ENCODE measurements at regions not wholly inside any gene's neighbourhood (a gene's known extent, or its start where the extent isn't known, plus 50 kb on each side); places are given as distances from the start of the nearest gene placed in this dataset.

- DNase-seq (ENCODE audit: extremely low read depth, low read depth) = no peak
- TF ChIP-seq, protein P1, sequence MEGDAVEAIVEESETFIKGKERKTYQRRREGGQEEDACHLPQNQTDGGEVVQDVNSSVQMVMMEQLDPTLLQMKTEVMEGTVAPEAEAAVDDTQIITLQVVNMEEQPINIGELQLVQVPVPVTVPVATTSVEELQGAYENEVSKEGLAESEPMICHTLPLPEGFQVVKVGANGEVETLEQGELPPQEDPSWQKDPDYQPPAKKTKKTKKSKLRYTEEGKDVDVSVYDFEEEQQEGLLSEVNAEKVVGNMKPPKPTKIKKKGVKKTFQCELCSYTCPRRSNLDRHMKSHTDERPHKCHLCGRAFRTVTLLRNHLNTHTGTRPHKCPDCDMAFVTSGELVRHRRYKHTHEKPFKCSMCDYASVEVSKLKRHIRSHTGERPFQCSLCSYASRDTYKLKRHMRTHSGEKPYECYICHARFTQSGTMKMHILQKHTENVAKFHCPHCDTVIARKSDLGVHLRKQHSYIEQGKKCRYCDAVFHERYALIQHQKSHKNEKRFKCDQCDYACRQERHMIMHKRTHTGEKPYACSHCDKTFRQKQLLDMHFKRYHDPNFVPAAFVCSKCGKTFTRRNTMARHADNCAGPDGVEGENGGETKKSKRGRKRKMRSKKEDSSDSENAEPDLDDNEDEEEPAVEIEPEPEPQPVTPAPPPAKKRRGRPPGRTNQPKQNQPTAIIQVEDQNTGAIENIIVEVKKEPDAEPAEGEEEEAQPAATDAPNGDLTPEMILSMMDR (IDR thresholded peaks at IDR 0.05; ENCODE audit: low read depth, low read length) = no peak
These were observed 370.9 kb downstream of the NR2F2 start for GRCh38 chr15:96701443-96701842.

GRCh38 chr15:96701877-96702276 lies 371.4 kb downstream of the NR2F2 start:
- DNase-seq (ENCODE audit: extremely low read depth, low read depth) = no peak
- TF ChIP-seq, protein P1 (IDR thresholded peaks at IDR 0.05; ENCODE audit: low read depth, low read length) = no peak

DNA sequence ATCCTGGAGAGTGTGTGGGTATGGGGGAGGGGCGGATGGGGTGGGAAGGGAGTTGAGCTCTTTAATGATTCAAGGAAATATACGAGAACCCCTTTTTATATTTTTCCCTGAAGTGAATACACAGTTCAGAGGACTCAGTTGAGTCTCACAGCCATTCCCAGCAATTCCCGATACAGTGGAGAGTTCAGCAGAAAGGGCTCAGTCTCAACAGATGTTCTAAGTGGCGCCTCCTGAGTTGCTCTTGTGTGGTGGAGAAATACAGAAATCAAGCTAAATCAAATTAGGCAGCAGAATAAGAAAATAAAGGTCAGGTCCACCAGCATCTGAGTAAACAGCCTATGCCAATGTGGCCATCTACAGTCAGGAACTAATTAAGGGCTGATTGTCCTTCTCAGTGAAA lies 372.1 kb downstream of the NR2F2 start:
- TF ChIP-seq, protein P1 (IDR thresholded peaks at IDR 0.05; ENCODE audit: low read depth, low read length) = no peak
- DNase-seq (ENCODE audit: extremely low read depth, low read depth) = no peak

DNA sequence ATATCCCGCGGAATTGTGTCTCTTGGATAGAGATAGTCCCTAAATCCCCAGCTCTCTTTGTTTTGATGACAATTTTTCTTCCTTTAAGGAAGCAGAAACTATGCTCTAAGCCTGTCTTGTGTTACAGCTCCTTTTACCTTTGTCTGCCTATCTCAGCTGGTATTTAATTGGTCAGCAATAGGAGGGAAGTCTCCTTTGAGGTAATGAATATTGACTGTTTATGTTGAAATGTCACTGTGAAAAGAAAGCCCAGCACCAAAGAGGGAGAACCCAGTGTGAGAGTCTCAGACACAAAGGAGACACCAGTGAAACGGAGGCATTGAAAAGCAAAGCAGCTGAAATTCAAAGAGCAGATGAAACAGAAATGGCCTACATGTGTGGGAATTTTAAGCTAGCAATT lies 372.6 kb downstream of the NR2F2 start:
- no peak for DNase-seq (ENCODE audit: extremely low read depth, low read depth)
- TF ChIP-seq, protein P1 (IDR thresholded peaks at IDR 0.05; ENCODE audit: low read depth, low read length) = no peak

- TF ChIP-seq, protein P1 (IDR thresholded peaks at IDR 0.05; ENCODE audit: low read depth, low read length) = no peak
- no peak for DNase-seq (ENCODE audit: extremely low read depth, low read depth)
These were observed 373.5 kb downstream of the NR2F2 start for GRCh38 chr15:96703794-96704550.

DNA sequence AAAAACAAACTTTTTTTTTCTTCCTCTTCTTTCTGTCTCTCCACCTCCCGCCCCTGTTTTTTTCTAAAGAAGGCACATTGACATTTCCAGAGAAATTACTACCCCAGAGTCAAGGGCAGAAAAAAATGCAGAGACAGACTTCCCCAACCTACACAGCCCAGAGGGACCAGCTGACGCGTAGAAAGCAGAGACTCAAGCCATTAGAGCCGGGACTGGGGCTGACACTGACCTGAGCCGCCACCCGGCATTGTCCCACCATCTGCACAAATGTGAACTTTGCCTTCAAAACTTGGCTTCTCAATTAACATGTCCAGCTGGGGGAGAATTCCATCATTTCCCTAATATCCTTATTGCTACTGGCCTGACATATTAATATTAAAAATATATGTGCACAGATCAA lies 385.6 kb downstream of the NR2F2 start:
- TF ChIP-seq, protein P1 (IDR thresholded peaks at IDR 0.05; ENCODE audit: low read depth, low read length) = no peak
- no peak for DNase-seq (ENCODE audit: extremely low read depth, low read depth)

GRCh38 chr15:96716478-96716877 lies 386.0 kb downstream of the NR2F2 start:
- TF ChIP-seq, protein P1 (IDR thresholded peaks at IDR 0.05; ENCODE audit: low read depth, low read length) = no peak
- DNase-seq (ENCODE audit: extremely low read depth, low read depth) = no peak

Data from AG09319 (cell line).